ENCODE measurements at regions not wholly inside any gene's neighbourhood (a gene's known extent, or its start where the extent isn't known, plus 50 kb on each side); places are given as distances from the start of the nearest gene placed in this dataset.

GRCh38 chr17:17422641-17423040 lies 54.2 kb upstream of the MED9 start:
- Histone ChIP-seq H4K20me1 (replicated peaks; ENCODE audit: control insufficient read depth, insufficient read depth, low read length) (no peaks in the 10 kb centered on the region), H3K27me3 (ENCODE audit: control insufficient read depth in 2 of 2, insufficient read depth in 2 of 2, low read length in 2 of 2) (no peaks in the 10 kb centered on the region; a peak in 1 of 5 replicates), H3K9ac (ENCODE audit: insufficient read depth in 1 of 2, low read depth in 2 of 2, low read length in 2 of 2) (no peak overlapping the region), H3K4me2 (ENCODE audit: insufficient read depth, low read length) (no peak overlapping the region), H3K9me1 (ENCODE audit: control insufficient read depth, insufficient read depth, low read length) (no peaks in the 10 kb centered on the region), H3K4me1 (replicated peaks in 1 of 2; ENCODE audit: control insufficient read depth in 2 of 2, insufficient read depth in 2 of 2, low read length in 2 of 2) (peaks cover 4 to 24% of the 10 kb centered on the region in 2 experiments; a peak in 4 of 5 replicates), H3K36me3 (ENCODE audit: control insufficient read depth, insufficient read depth, low read length) (no peaks in the 10 kb centered on the region), H3K4me3 (no peak overlapping the region), H3K27ac (ENCODE audit: extremely low read depth, low read depth, low read length) (no peak overlapping the region), H3K9me3 (replicated peaks; ENCODE audit: control insufficient read depth, insufficient read depth, low read depth, low read length) (peaks cover 5% of the 10 kb centered on the region; the same call in 1 of the 2 replicates), H3K79me2 (ENCODE audit: control insufficient read depth, insufficient read depth, low read length) (no peaks in the 10 kb centered on the region), H2AFZ (ENCODE audit: low read depth, low read length) (no peak overlapping the region)
- in situ Hi-C loops (cut with MboI) (no loop called here), intact Hi-C loops (cut with micrococcal nuclease) (no loop called here)
- TF ChIP-seq NCOA4 (IDR thresholded peaks at IDR 0.05; ENCODE audit: partially characterized antibody) (no peak), IFI16 (CRISPR knock-in tag; IDR thresholded peaks at IDR 0.05) (no peak), NCOA6 (IDR thresholded peaks at IDR 0.05) (no peak), RFX7 (CRISPR knock-in tag; IDR thresholded peaks at IDR 0.05) (no peak), ZNF584 (CRISPR knock-in tag; IDR thresholded peaks at IDR 0.05; ENCODE audit: low read depth) (no peak), ZBTB2 (IDR thresholded peaks at IDR 0.05) (no peak), ZNF140 (CRISPR knock-in tag; IDR thresholded peaks at IDR 0.05) (no peak), CREB1 (IDR thresholded peaks at IDR 0.05) (no peak), CREB1 (CRISPR knock-in tag; IDR thresholded peaks at IDR 0.05) (no peak), NUFIP1 (IDR thresholded peaks at IDR 0.05; ENCODE audit: partially characterized antibody) (no peak), ZNF124 (CRISPR knock-in tag; IDR thresholded peaks at IDR 0.05) (no peak)
- ATAC-seq (no peak), FAIRE-seq (no peak), DNase-seq (ENCODE audit: extremely low read depth in 1 of 4, low spot score in 3 of 4) (no peak)
- POLR2A ChIA-PET = interaction anchor here (0.7 kb wide), 1 partner anchor 35 kb away, joined by 3 read pairs; no protein-coding TSS in a partner anchor
- BruUV-seq (replicated peaks) = no TSS peak
- CTCF ChIA-PET (ENCODE audit: low intra/inter-chr PET ratio) = no interaction called here
- WGBS (ENCODE audit: insufficient coverage, low coverage, missing lambda C conversion rate) = 14% methylated on average over 7 of the region's 7 CpGs
